ENCODE measurements at regions not wholly inside any gene's neighbourhood (a gene's known extent, or its start where the extent isn't known, plus 50 kb on each side); places are given as distances from the start of the nearest gene placed in this dataset.

- TF ChIP-seq ATF2 (tag by site-specific recombination; IDR thresholded peaks at IDR 0.05; ENCODE audit: low read depth) (peak; percentile 72; the same call in 1 of the 2 replicates), PRDM1 (tag by site-specific recombination; IDR thresholded peaks at IDR 0.05) (no peak)
- Histone ChIP-seq H3K4me3 (ENCODE audit: low read depth, low read length) (no peak overlapping the region), H3K27ac (ENCODE audit: extremely low read depth, low read depth, low read length) (no peak overlapping the region), H3K36me3 (ENCODE audit: control insufficient read depth in 2 of 2, insufficient read depth in 1 of 2, low read length in 2 of 2) (no peaks in the 10 kb centered on the region), H3K9me3 (ENCODE audit: control insufficient read depth, insufficient read depth, low read depth, low read length) (no peaks in the 10 kb centered on the region), H3K4me1 (ENCODE audit: control insufficient read depth, insufficient read depth, low read length) (no peaks in the 10 kb centered on the region)
- ChIA-PET CTCF (no interaction called here), POLR2A (no interaction called here)
These were observed 100.8 kb upstream of the MAGEB18 start for GRCh38 chrX:26037367-26037766.

GRCh38 chrX:26050099-26050498, 88.0 kb upstream of the MAGEB18 start:
- Histone ChIP-seq H3K36me3 (ENCODE audit: control insufficient read depth in 2 of 2, insufficient read depth in 1 of 2, low read length in 2 of 2) (no peaks in the 10 kb centered on the region), H3K4me1 (ENCODE audit: control insufficient read depth, insufficient read depth, low read length) (no peaks in the 10 kb centered on the region), H3K4me3 (ENCODE audit: low read depth, low read length) (no peak overlapping the region), H3K9me3 (ENCODE audit: control insufficient read depth, insufficient read depth, low read depth, low read length) (no peaks in the 10 kb centered on the region), H3K27ac (ENCODE audit: extremely low read depth, low read depth, low read length) (no peak overlapping the region)
- ChIA-PET CTCF (no interaction called here), POLR2A (no interaction called here)
- TF ChIP-seq ZNF677 (tag by site-specific recombination; IDR thresholded peaks at IDR 0.05), result no peak
- TF ChIP-seq KLF7 (tag by site-specific recombination; IDR thresholded peaks at IDR 0.05; ENCODE audit: borderline replicate concordance), result no peak
- no peak for TF ChIP-seq ZFP69B (tag by site-specific recombination; IDR thresholded peaks at IDR 0.05)
- TF ChIP-seq ZBTB21 (tag by site-specific recombination; IDR thresholded peaks at IDR 0.05), result no peak
- no peak for TF ChIP-seq PRDM6 (tag by site-specific recombination; IDR thresholded peaks at IDR 0.05)
- no peak for TF ChIP-seq IKZF3 (tag by site-specific recombination; IDR thresholded peaks at IDR 0.05)
- no peak for TF ChIP-seq SETDB1 (IDR thresholded peaks at IDR 0.05; ENCODE audit: insufficient read length, low read length)
- TF ChIP-seq ZFP3 (tag by site-specific recombination; IDR thresholded peaks at IDR 0.05; ENCODE audit: low read depth), result no peak
- TF ChIP-seq ZNF248 (tag by site-specific recombination; IDR thresholded peaks at IDR 0.05), result no peak
- no peak for TF ChIP-seq ZBTB1 (tag by site-specific recombination; IDR thresholded peaks at IDR 0.05)
- no peak for TF ChIP-seq ZNF37A (tag by site-specific recombination; IDR thresholded peaks at IDR 0.05)
- no peak for TF ChIP-seq HOXD13 (CRISPR knock-in tag; IDR thresholded peaks at IDR 0.05; ENCODE audit: borderline replicate concordance)
- no peak for TF ChIP-seq ZNF324 (tag by site-specific recombination; IDR thresholded peaks at IDR 0.05)
- no peak for TF ChIP-seq ZNF621 (tag by site-specific recombination; IDR thresholded peaks at IDR 0.05)
- TF ChIP-seq ZNF24 (tag by site-specific recombination; IDR thresholded peaks at IDR 0.05), result no peak
- TF ChIP-seq KLF1 (tag by site-specific recombination; IDR thresholded peaks at IDR 0.05), result no peak
- TF ChIP-seq ZBTB44 (tag by site-specific recombination; IDR thresholded peaks at IDR 0.05), result no peak
- no peak for TF ChIP-seq KLF16 (tag by site-specific recombination; IDR thresholded peaks at IDR 0.05)
- no peak for TF ChIP-seq ZNF19 (tag by site-specific recombination; IDR thresholded peaks at IDR 0.05; ENCODE audit: low read depth)

All from HEK293 (cell line).